ENCODE measurements at regions not wholly inside any gene's neighbourhood (a gene's known extent, or its start where the extent isn't known, plus 50 kb on each side); places are given as distances from the start of the nearest gene placed in this dataset.
"Not testable (repeated sequence)": the region's sequence is repeated elsewhere in the genome, so short reads cannot be mapped to it uniquely, and the experiment has no call there.

DNA sequence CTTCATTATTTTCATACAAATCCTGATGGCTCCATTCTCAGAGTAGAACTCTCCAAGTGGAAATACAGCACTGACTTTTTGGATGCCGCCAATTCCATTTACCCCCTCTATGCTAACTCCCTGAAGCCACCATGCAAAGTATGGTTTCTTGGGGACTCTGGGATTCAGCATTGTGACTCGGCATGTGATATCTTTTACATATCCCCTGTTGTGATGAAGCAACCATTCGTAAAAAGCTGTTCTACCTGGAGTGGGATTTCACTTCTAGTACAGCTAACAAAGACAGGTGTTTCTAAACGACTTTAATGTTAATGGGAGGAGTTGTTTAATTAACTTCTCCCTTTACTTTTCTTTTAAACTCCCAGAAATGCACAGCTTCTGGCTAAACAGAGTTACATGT, 533.5 kb downstream of the RBFOX1 start:
- no peaks in the 10 kb centered on the region for H3K9me3 Mint-ChIP-seq (ENCODE audit: unreplicated experiment)
- DNase-seq = no peak
- H3K4me1 Mint-ChIP-seq (ENCODE audit: low read depth, unreplicated experiment) = no peaks in the 10 kb centered on the region
- no peak overlapping the region for H3K27ac Mint-ChIP-seq (ENCODE audit: unreplicated experiment)
- no peaks in the 10 kb centered on the region for H3K36me3 Mint-ChIP-seq (ENCODE audit: unreplicated experiment)
- no peak overlapping the region for H3K4me3 Mint-ChIP-seq (ENCODE audit: unreplicated experiment)
- TF ChIP-seq, protein P1, sequence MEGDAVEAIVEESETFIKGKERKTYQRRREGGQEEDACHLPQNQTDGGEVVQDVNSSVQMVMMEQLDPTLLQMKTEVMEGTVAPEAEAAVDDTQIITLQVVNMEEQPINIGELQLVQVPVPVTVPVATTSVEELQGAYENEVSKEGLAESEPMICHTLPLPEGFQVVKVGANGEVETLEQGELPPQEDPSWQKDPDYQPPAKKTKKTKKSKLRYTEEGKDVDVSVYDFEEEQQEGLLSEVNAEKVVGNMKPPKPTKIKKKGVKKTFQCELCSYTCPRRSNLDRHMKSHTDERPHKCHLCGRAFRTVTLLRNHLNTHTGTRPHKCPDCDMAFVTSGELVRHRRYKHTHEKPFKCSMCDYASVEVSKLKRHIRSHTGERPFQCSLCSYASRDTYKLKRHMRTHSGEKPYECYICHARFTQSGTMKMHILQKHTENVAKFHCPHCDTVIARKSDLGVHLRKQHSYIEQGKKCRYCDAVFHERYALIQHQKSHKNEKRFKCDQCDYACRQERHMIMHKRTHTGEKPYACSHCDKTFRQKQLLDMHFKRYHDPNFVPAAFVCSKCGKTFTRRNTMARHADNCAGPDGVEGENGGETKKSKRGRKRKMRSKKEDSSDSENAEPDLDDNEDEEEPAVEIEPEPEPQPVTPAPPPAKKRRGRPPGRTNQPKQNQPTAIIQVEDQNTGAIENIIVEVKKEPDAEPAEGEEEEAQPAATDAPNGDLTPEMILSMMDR (IDR thresholded peaks at IDR 0.05; ENCODE audit: partially characterized antibody, unreplicated experiment) = no peak
- H3K27me3 Mint-ChIP-seq (ENCODE audit: unreplicated experiment) = no peaks in the 10 kb centered on the region

DNA sequence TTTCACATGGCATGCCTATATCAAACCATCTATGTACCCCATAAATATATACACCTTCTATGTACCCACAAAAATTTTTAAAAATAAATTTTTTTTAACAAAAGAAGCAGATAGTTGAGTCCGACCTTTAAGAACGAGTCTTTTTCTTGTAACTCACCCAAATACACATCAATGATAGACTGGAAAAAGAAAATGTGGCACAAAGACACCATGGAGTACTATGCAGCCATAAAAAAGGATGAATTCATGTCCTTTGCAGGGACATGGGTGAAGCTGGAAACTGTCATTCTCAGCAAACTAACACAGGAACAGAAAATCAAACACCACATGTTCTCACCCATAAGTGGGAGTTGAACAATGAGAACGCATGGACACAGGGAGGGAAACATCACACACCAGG, 532.7 kb downstream of the RBFOX1 start:
- not testable (repeated sequence) for H3K36me3 Mint-ChIP-seq (ENCODE audit: unreplicated experiment); H3K4me3 Mint-ChIP-seq (ENCODE audit: unreplicated experiment); H3K9me3 Mint-ChIP-seq (ENCODE audit: unreplicated experiment); DNase-seq; H3K27ac Mint-ChIP-seq (ENCODE audit: unreplicated experiment); H3K4me1 Mint-ChIP-seq (ENCODE audit: low read depth, unreplicated experiment); H3K27me3 Mint-ChIP-seq (ENCODE audit: unreplicated experiment)

- Mint-ChIP-seq H3K36me3 (ENCODE audit: unreplicated experiment) (no peaks in the 10 kb centered on the region), H3K27ac (ENCODE audit: unreplicated experiment) (no peak overlapping the region), H3K4me1 (ENCODE audit: low read depth, unreplicated experiment) (no peaks in the 10 kb centered on the region), H3K4me3 (ENCODE audit: unreplicated experiment) (no peak overlapping the region), H3K9me3 (ENCODE audit: unreplicated experiment) (no peaks in the 10 kb centered on the region), H3K27me3 (ENCODE audit: unreplicated experiment) (no peaks in the 10 kb centered on the region)
- no peak for DNase-seq
- TF ChIP-seq, protein P1 (IDR thresholded peaks at IDR 0.05; ENCODE audit: partially characterized antibody, unreplicated experiment) = no peak
Observed at GRCh38 chr16:7861891-7862582, 529.4 kb downstream of the RBFOX1 start.

GRCh38 chr16:7853197-7853596, 520.6 kb downstream of the RBFOX1 start:
- H3K4me3 Mint-ChIP-seq (ENCODE audit: unreplicated experiment) = no peak overlapping the region
- H3K9me3 Mint-ChIP-seq (ENCODE audit: unreplicated experiment) = peaks cover 3% of the 10 kb centered on the region
- peaks cover 7% of the 10 kb centered on the region for H3K4me1 Mint-ChIP-seq (ENCODE audit: low read depth, unreplicated experiment)
- TF ChIP-seq, protein P1 (IDR thresholded peaks at IDR 0.05; ENCODE audit: partially characterized antibody, unreplicated experiment) = no peak
- H3K27ac Mint-ChIP-seq (ENCODE audit: unreplicated experiment) = no peak overlapping the region
- no peak for DNase-seq
- H3K27me3 Mint-ChIP-seq (ENCODE audit: unreplicated experiment) = no peaks in the 10 kb centered on the region
- H3K36me3 Mint-ChIP-seq (ENCODE audit: unreplicated experiment) = no peaks in the 10 kb centered on the region

DNA sequence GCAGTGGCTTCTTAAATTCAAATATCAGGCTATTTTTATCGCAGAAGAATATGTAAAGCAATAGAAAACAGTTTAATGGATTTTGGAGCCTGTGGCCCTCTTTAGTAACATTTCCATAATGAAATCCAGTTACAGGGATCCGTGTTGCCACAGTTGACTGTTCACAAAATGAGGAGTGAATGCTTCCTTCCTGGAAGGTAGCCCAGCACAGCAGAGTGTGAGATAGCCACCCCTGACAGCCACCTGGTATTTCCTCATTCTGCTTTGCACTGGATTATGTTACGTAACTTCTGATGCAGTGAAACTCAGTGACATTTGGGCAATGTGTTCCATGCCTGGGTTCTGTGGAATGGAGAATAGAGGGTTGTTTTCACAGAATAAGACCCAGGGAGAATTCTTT, 517.2 kb downstream of the RBFOX1 start:
- TF ChIP-seq, protein P1 (IDR thresholded peaks at IDR 0.05; ENCODE audit: partially characterized antibody, unreplicated experiment) = no peak
- H3K4me3 Mint-ChIP-seq (ENCODE audit: unreplicated experiment) = no peak overlapping the region
- no peak overlapping the region for H3K27ac Mint-ChIP-seq (ENCODE audit: unreplicated experiment)
- no peaks in the 10 kb centered on the region for H3K27me3 Mint-ChIP-seq (ENCODE audit: unreplicated experiment)
- peaks cover 6% of the 10 kb centered on the region for H3K4me1 Mint-ChIP-seq (ENCODE audit: low read depth, unreplicated experiment)
- no peaks in the 10 kb centered on the region for H3K36me3 Mint-ChIP-seq (ENCODE audit: unreplicated experiment)
- DNase-seq = no peak
- H3K9me3 Mint-ChIP-seq (ENCODE audit: unreplicated experiment) = peaks cover 1% of the 10 kb centered on the region

Data from glutamatergic neuron (in vitro differentiated cells).